ENCODE measurements at regions not wholly inside any gene's neighbourhood (a gene's known extent, or its start where the extent isn't known, plus 50 kb on each side); places are given as distances from the start of the nearest gene placed in this dataset.

- peaks cover 2% of the 10 kb centered on the region for H3K27me3 ChIP-seq (ENCODE audit: control insufficient read depth, insufficient read depth, low read length)
- no peaks in the 10 kb centered on the region for H3K9me3 ChIP-seq (ENCODE audit: control insufficient read depth, low read length)
- TF ChIP-seq CTCF (IDR thresholded peaks at IDR 0.05): no peak
- no peak overlapping the region for H3K4me2 ChIP-seq (ENCODE audit: low read length)
- no peak overlapping the region for H2AFZ ChIP-seq
- no peak overlapping the region for H3K9ac ChIP-seq
- no peaks in the 10 kb centered on the region for H3K4me1 ChIP-seq
- no peak overlapping the region for H3K27ac ChIP-seq
- H3K4me3 ChIP-seq (ENCODE audit: low read depth, low read length): no peak overlapping the region
- H3K79me2 ChIP-seq: no peaks in the 10 kb centered on the region
- H3K36me3 ChIP-seq (ENCODE audit: control insufficient read depth, insufficient read depth, low read length): no peaks in the 10 kb centered on the region
Measured at GRCh38 chr2:7452110-7452876, 535.1 kb downstream of the RNF144A start.

GRCh38 chr2:7454592-7454991 is 537.4 kb downstream of the RNF144A start:
- H2AFZ ChIP-seq: no peak overlapping the region
- peaks cover 2% of the 10 kb centered on the region for H3K27me3 ChIP-seq (ENCODE audit: control insufficient read depth, insufficient read depth, low read length)
- H3K36me3 ChIP-seq (ENCODE audit: control insufficient read depth, insufficient read depth, low read length): no peaks in the 10 kb centered on the region
- no peaks in the 10 kb centered on the region for H3K79me2 ChIP-seq
- H3K9me3 ChIP-seq (ENCODE audit: control insufficient read depth, low read length): no peaks in the 10 kb centered on the region
- no peaks in the 10 kb centered on the region for H3K4me1 ChIP-seq
- H3K4me3 ChIP-seq (ENCODE audit: low read depth, low read length): no peak overlapping the region
- no peak for TF ChIP-seq CTCF (IDR thresholded peaks at IDR 0.05)
- no peak overlapping the region for H3K9ac ChIP-seq
- H3K4me2 ChIP-seq (ENCODE audit: low read length): no peak overlapping the region
- no peak overlapping the region for H3K27ac ChIP-seq

- H3K9ac ChIP-seq: no peak overlapping the region
Measured at GRCh38 chr2:7456762-7457161, 539.5 kb downstream of the RNF144A start.

GRCh38 chr2:7458066-7458465 is 540.9 kb downstream of the RNF144A start:
- H3K36me3 ChIP-seq (ENCODE audit: control insufficient read depth, insufficient read depth, low read length): no peaks in the 10 kb centered on the region

More at GRCh38 chr2:7456762-7457161, 539.5 kb downstream of the RNF144A start:
- Histone ChIP-seq H3K4me3 (ENCODE audit: low read depth, low read length) (no peak overlapping the region), H3K9me3 (ENCODE audit: control insufficient read depth, low read length) (no peaks in the 10 kb centered on the region), H2AFZ (no peak overlapping the region), H3K36me3 (ENCODE audit: control insufficient read depth, insufficient read depth, low read length) (no peaks in the 10 kb centered on the region), H3K4me2 (ENCODE audit: low read length) (no peak overlapping the region), H3K27ac (no peak overlapping the region), H3K27me3 (ENCODE audit: control insufficient read depth, insufficient read depth, low read length) (peaks cover 2% of the 10 kb centered on the region), H3K79me2 (no peaks in the 10 kb centered on the region), H3K4me1 (no peaks in the 10 kb centered on the region)
- no peak for TF ChIP-seq CTCF (IDR thresholded peaks at IDR 0.05)

More at GRCh38 chr2:7458066-7458465, 540.9 kb downstream of the RNF144A start:
- H3K4me1 ChIP-seq: no peaks in the 10 kb centered on the region
- no peak overlapping the region for H3K9ac ChIP-seq
- H3K27me3 ChIP-seq (ENCODE audit: control insufficient read depth, insufficient read depth, low read length): peaks cover 2% of the 10 kb centered on the region
- no peak overlapping the region for H3K4me2 ChIP-seq (ENCODE audit: low read length)
- H3K79me2 ChIP-seq: no peaks in the 10 kb centered on the region
- H3K9me3 ChIP-seq (ENCODE audit: control insufficient read depth, low read length): no peaks in the 10 kb centered on the region
- no peak overlapping the region for H3K27ac ChIP-seq
- no peak for TF ChIP-seq CTCF (IDR thresholded peaks at IDR 0.05)
- no peak overlapping the region for H2AFZ ChIP-seq
- no peak overlapping the region for H3K4me3 ChIP-seq (ENCODE audit: low read depth, low read length)

Measured in parathyroid adenoma (tissue), 2 donors.